Sigmoid colon (tissue), 4 donors: ENCODE measurements at regions not wholly inside any gene's neighbourhood (a gene's known extent, or its start where the extent isn't known, plus 50 kb on each side); places are given as distances from the start of the nearest gene placed in this dataset.

ENCODE experiments used
- CTCF ChIP-seq, 4 experiments: fragments of 450-650 bp in 3 of 4; fragments of 200-600 bp in 1 of 4; IDR thresholded peaks; one replicate each; pipeline ENCODE4 v1.5.1; 2016 to 2019; ENCODE audit warnings: antibody characterized with exemption in 4 of 4, mild to moderate bottlenecking in 3 of 4, moderate library complexity in 2 of 4
- EP300 ChIP-seq, 4 donors: sonication (generic); formaldehyde crosslinking; IDR thresholded peaks; one replicate each; pipeline ENCODE4 v1.6.1; 2017; ENCODE audit warnings: antibody characterized with exemption in 4 of 4
- POLR2A ChIP-seq, 2 donors: fragments of 450-650 bp; IDR thresholded peaks; one replicate each; pipeline ENCODE4 v1.6.1; 2016; ENCODE audit warnings: antibody characterized with exemption in 2 of 2, mild to moderate bottlenecking in 2 of 2, moderate library complexity in 2 of 2
- POLR2AphosphoS5 ChIP-seq, 4 donors: sonication (generic); formaldehyde crosslinking; IDR thresholded peaks; one replicate each; pipeline ENCODE4 v1.6.1; 2017; ENCODE audit warnings: antibody characterized with exemption in 4 of 4

GRCh38 chr4:33283818-33284217 is 2563.6 kb downstream of the PCDH7 start:
- TF ChIP-seq CTCF (IDR thresholded peaks at IDR 0.05) (no peak), POLR2AphosphoS5 (IDR thresholded peaks at IDR 0.05) (no peak), POLR2A (IDR thresholded peaks at IDR 0.05) (no peak), EP300 (IDR thresholded peaks at IDR 0.05) (no peak)
